Right atrium auricular region (tissue), 2 donors: ENCODE measurements at regions not wholly inside any gene's neighbourhood (a gene's known extent, or its start where the extent isn't known, plus 50 kb on each side); places are given as distances from the start of the nearest gene placed in this dataset.

ENCODE experiments used
- DNase-seq: peaks from one replicate; pipeline ENCODE4 v3.0.0-alpha.2; 2019; ENCODE audit warnings: low spot score
- H3K27ac ChIP-seq, 2 donors: fragments of 200-600 bp; sonication (generic); 1 replicate in 1 of 2; 2 replicates in 1 of 2; pipeline ENCODE4 v1.5.1; 2016 to 2019
- H3K27me3 ChIP-seq, 2 donors: fragments of 200-600 bp; sonication (generic); one replicate each; pipeline versions ENCODE4 v1.5.1 to v1.6.0; 2017 to 2019
- H3K36me3 ChIP-seq: fragments of 200-600 bp; sonication (generic); one replicate; pipeline ENCODE4 v1.5.1; 2016
- H3K4me1 ChIP-seq, 2 donors: fragments of 200-600 bp; sonication (generic); one replicate each; pipeline versions ENCODE4 v1.5.1 to v1.6.0; 2017 to 2019
- H3K4me3 ChIP-seq, 2 donors: fragments of 200-600 bp; sonication (generic); 1 replicate in 1 of 2; 2 replicates in 1 of 2; pipeline ENCODE4 v1.5.1; 2017 to 2019; ENCODE audit warnings: mild to moderate bottlenecking in 1 of 2, moderate library complexity in 1 of 2
- H3K9me3 ChIP-seq, 2 donors: fragments of 200-600 bp; sonication (generic); one replicate each; pipeline ENCODE4 v1.5.1; 2019
- CTCF ChIP-seq, 2 donors: fragments of 200-600 bp; sonication (generic); IDR thresholded peaks; one replicate each; pipeline ENCODE4 v1.5.1; 2019; ENCODE audit warnings: antibody characterized with exemption in 2 of 2

GRCh38 chrX:128759745-128760144 lies 707.5 kb upstream of the ACTRT1 start:
- no peak overlapping the region for H3K27ac ChIP-seq
- TF ChIP-seq CTCF (IDR thresholded peaks at IDR 0.05), result no peak
- H3K4me1 ChIP-seq, result no peaks in the 10 kb centered on the region
- H3K27me3 ChIP-seq, result no peaks in the 10 kb centered on the region
- no peak for DNase-seq
- H3K9me3 ChIP-seq, result no peaks in the 10 kb centered on the region
- no peak overlapping the region for H3K4me3 ChIP-seq
- H3K36me3 ChIP-seq, result no peaks in the 10 kb centered on the region

GRCh38 chrX:128759177-128759576 lies 707.0 kb upstream of the ACTRT1 start:
- Histone ChIP-seq H3K27me3 (no peaks in the 10 kb centered on the region), H3K4me3 (no peak overlapping the region), H3K9me3 (no peaks in the 10 kb centered on the region), H3K4me1 (no peaks in the 10 kb centered on the region), H3K36me3 (no peaks in the 10 kb centered on the region), H3K27ac (no peak overlapping the region)
- no peak for TF ChIP-seq CTCF (IDR thresholded peaks at IDR 0.05)
- no peak for DNase-seq

GRCh38 chrX:128754130-128754529 lies 701.9 kb upstream of the ACTRT1 start:
- TF ChIP-seq CTCF (IDR thresholded peaks at IDR 0.05), result no peak

GRCh38 chrX:128739539-128739938 lies 687.3 kb upstream of the ACTRT1 start:
- no peak overlapping the region for H3K27ac ChIP-seq
- no peaks in the 10 kb centered on the region for H3K4me1 ChIP-seq
- H3K36me3 ChIP-seq, result no peaks in the 10 kb centered on the region
- H3K27me3 ChIP-seq, result no peaks in the 10 kb centered on the region
- no peak for DNase-seq
- TF ChIP-seq CTCF (IDR thresholded peaks at IDR 0.05), result no peak
- no peak overlapping the region for H3K4me3 ChIP-seq
- H3K9me3 ChIP-seq, result no peaks in the 10 kb centered on the region

More at GRCh38 chrX:128754130-128754529, 701.9 kb upstream of the ACTRT1 start:
- H3K4me3 ChIP-seq, result no peak overlapping the region
- no peak overlapping the region for H3K27ac ChIP-seq
- no peaks in the 10 kb centered on the region for H3K9me3 ChIP-seq
- no peaks in the 10 kb centered on the region for H3K27me3 ChIP-seq
- DNase-seq, result no peak
- H3K4me1 ChIP-seq, result no peaks in the 10 kb centered on the region
- H3K36me3 ChIP-seq, result no peaks in the 10 kb centered on the region

- H3K27me3 ChIP-seq, result no peaks in the 10 kb centered on the region
- no peak for TF ChIP-seq CTCF (IDR thresholded peaks at IDR 0.05)
- no peaks in the 10 kb centered on the region for H3K9me3 ChIP-seq
- H3K4me3 ChIP-seq, result no peak overlapping the region
- no peaks in the 10 kb centered on the region for H3K4me1 ChIP-seq
- H3K36me3 ChIP-seq, result no peaks in the 10 kb centered on the region
- H3K27ac ChIP-seq, result no peak overlapping the region
- DNase-seq, result no peak
Measured at GRCh38 chrX:128728943-128729342, 676.7 kb upstream of the ACTRT1 start.
